ENCODE measurements at regions not wholly inside any gene's neighbourhood (a gene's known extent, or its start where the extent isn't known, plus 50 kb on each side); places are given as distances from the start of the nearest gene placed in this dataset.

GRCh38 chr2:60170272-60170671, 383.2 kb downstream of the BCL11A start:
- Histone ChIP-seq H3K9me3 (ENCODE audit: control insufficient read depth in 2 of 2, insufficient read depth in 1 of 2, low read depth in 1 of 2, low read length in 1 of 2) (no peaks in the 10 kb centered on the region), H3K4me1 (ENCODE audit: control insufficient read depth in 2 of 2, insufficient read depth in 2 of 2, low read length in 1 of 2) (no peaks in the 10 kb centered on the region), H3K4me3 (ENCODE audit: low read depth in 1 of 2, low read length in 2 of 2) (no peak overlapping the region), H3K27ac (ENCODE audit: low read depth in 2 of 2, low read length in 1 of 2) (no peak overlapping the region), H3K36me3 (ENCODE audit: control insufficient read depth in 2 of 2, insufficient read depth in 2 of 2, low read length in 1 of 2) (no peaks in the 10 kb centered on the region), H3K27me3 (ENCODE audit: control insufficient read depth in 1 of 2, insufficient read depth in 2 of 2, low read length in 2 of 2) (no peaks in the 10 kb centered on the region)
- WGBS, 2 donors = 85 to 90% methylated on average over 3 of the region's 3 CpGs

DNA sequence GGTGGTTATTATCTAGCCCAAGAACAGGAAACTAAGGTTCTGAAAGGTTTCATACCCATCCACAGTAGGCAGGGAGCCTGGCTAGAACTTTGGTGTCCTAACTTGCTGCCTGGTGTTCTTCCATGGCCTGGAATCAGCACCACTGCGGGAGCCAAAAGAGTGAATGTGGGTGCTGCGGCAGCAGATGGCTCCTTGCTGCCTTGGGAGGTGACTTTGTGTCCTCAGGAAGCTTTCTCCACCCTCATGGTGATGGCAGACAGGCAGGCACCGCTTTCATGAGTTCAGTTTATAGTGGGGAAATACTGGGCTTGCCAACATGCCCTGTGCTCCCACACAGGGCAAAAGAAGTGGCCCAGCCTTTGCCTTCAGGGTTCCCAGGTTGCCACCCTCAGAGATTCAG, 385.2 kb downstream of the BCL11A start:
- no peak overlapping the region for H3K27ac ChIP-seq (ENCODE audit: low read depth in 2 of 2, low read length in 1 of 2)
- 83 to 88% methylated on average over 3 of the region's 3 CpGs for WGBS, 2 donors
- no peaks in the 10 kb centered on the region for H3K4me1 ChIP-seq (ENCODE audit: control insufficient read depth in 2 of 2, insufficient read depth in 2 of 2, low read length in 1 of 2)

DNA sequence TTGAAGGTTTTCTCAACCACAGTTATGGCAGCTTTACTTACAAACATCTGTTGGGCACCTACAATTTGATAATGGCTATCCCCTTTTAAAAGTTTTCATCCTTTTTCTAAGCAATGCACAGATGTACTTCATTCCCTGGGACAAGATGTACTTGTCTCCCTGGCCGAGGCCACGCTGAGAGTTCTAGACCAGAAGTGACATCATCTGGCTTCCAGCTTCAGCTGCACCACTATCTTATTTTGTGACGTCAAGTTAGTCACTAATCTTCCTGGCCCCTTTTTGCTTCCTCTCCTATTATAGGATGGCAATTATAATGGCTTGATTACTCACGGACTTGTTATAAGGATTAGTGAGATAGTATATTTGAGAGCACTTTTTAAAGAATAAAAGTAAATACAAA, 386.4 kb downstream of the BCL11A start:
- Histone ChIP-seq H3K27ac (ENCODE audit: low read depth in 2 of 2, low read length in 1 of 2) (no peak overlapping the region), H3K27me3 (ENCODE audit: control insufficient read depth in 1 of 2, insufficient read depth in 2 of 2, low read length in 2 of 2) (no peaks in the 10 kb centered on the region), H3K4me3 (ENCODE audit: low read depth in 1 of 2, low read length in 2 of 2) (no peak overlapping the region), H3K36me3 (ENCODE audit: control insufficient read depth in 2 of 2, insufficient read depth in 2 of 2, low read length in 1 of 2) (no peaks in the 10 kb centered on the region), H3K4me1 (ENCODE audit: control insufficient read depth in 2 of 2, insufficient read depth in 2 of 2, low read length in 1 of 2) (no peaks in the 10 kb centered on the region), H3K9me3 (ENCODE audit: control insufficient read depth in 2 of 2, insufficient read depth in 1 of 2, low read depth in 1 of 2, low read length in 1 of 2) (no peaks in the 10 kb centered on the region)
- 84% methylated on average over 4 of the region's 4 CpGs for WGBS, 2 donors

More for the DNA sequence above, 385.2 kb downstream of the BCL11A start:
- Histone ChIP-seq H3K4me3 (ENCODE audit: low read depth in 1 of 2, low read length in 2 of 2) (no peak overlapping the region), H3K27me3 (ENCODE audit: control insufficient read depth in 1 of 2, insufficient read depth in 2 of 2, low read length in 2 of 2) (no peaks in the 10 kb centered on the region), H3K9me3 (ENCODE audit: control insufficient read depth in 2 of 2, insufficient read depth in 1 of 2, low read depth in 1 of 2, low read length in 1 of 2) (no peaks in the 10 kb centered on the region), H3K36me3 (ENCODE audit: control insufficient read depth in 2 of 2, insufficient read depth in 2 of 2, low read length in 1 of 2) (no peaks in the 10 kb centered on the region)

GRCh38 chr2:60163691-60164090, 389.8 kb downstream of the BCL11A start:
- H3K4me3 ChIP-seq (ENCODE audit: low read depth in 1 of 2, low read length in 2 of 2) = no peak overlapping the region
- H3K36me3 ChIP-seq (ENCODE audit: control insufficient read depth in 2 of 2, insufficient read depth in 2 of 2, low read length in 1 of 2) = no peaks in the 10 kb centered on the region
- no peaks in the 10 kb centered on the region for H3K4me1 ChIP-seq (ENCODE audit: control insufficient read depth in 2 of 2, insufficient read depth in 2 of 2, low read length in 1 of 2)
- no peaks in the 10 kb centered on the region for H3K9me3 ChIP-seq (ENCODE audit: control insufficient read depth in 2 of 2, insufficient read depth in 1 of 2, low read depth in 1 of 2, low read length in 1 of 2)
- WGBS, 2 donors = 87 to 88% methylated on average over 7 of the region's 7 CpGs
- no peak overlapping the region for H3K27ac ChIP-seq (ENCODE audit: low read depth in 2 of 2, low read length in 1 of 2)
- no peaks in the 10 kb centered on the region for H3K27me3 ChIP-seq (ENCODE audit: control insufficient read depth in 1 of 2, insufficient read depth in 2 of 2, low read length in 2 of 2)

GRCh38 chr2:60159519-60159918, 393.9 kb downstream of the BCL11A start:
- WGBS, 2 donors = 42 to 60% methylated on average over 2 of the region's 2 CpGs
- no peaks in the 10 kb centered on the region for H3K36me3 ChIP-seq (ENCODE audit: control insufficient read depth in 2 of 2, insufficient read depth in 2 of 2, low read length in 1 of 2)
- H3K27me3 ChIP-seq (ENCODE audit: control insufficient read depth in 1 of 2, insufficient read depth in 2 of 2, low read length in 2 of 2) = no peaks in the 10 kb centered on the region
- H3K9me3 ChIP-seq (ENCODE audit: control insufficient read depth in 2 of 2, insufficient read depth in 1 of 2, low read depth in 1 of 2, low read length in 1 of 2) = no peaks in the 10 kb centered on the region
- no peak overlapping the region for H3K27ac ChIP-seq (ENCODE audit: low read depth in 2 of 2, low read length in 1 of 2)
- no peaks in the 10 kb centered on the region for H3K4me1 ChIP-seq (ENCODE audit: control insufficient read depth in 2 of 2, insufficient read depth in 2 of 2, low read length in 1 of 2)
- H3K4me3 ChIP-seq (ENCODE audit: low read depth in 1 of 2, low read length in 2 of 2) = no peak overlapping the region

DNA sequence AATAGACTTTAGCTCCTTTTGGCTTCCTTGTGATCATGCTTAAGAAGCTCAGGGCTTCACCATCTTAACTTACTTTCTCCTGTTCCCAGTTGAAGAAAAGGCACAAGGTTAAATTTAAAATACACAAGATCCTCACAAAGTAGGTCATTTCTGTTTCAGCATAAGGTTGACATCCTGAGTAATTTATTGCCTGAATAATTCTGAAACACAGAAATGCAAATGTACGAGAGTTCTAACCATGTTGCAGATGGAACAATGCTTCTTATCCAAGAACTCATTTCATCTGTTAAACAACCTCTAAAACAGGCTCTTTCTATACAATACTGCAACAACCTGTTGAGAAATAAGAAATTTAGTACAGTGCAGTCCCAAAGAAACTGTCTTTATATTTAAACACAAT, 395.2 kb downstream of the BCL11A start:
- Histone ChIP-seq H3K36me3 (ENCODE audit: control insufficient read depth in 2 of 2, insufficient read depth in 2 of 2, low read length in 1 of 2) (no peaks in the 10 kb centered on the region), H3K4me3 (ENCODE audit: low read depth in 1 of 2, low read length in 2 of 2) (no peak overlapping the region), H3K9me3 (ENCODE audit: control insufficient read depth in 2 of 2, insufficient read depth in 1 of 2, low read depth in 1 of 2, low read length in 1 of 2) (no peaks in the 10 kb centered on the region), H3K27ac (ENCODE audit: low read depth in 2 of 2, low read length in 1 of 2) (no peak overlapping the region), H3K27me3 (ENCODE audit: control insufficient read depth in 1 of 2, insufficient read depth in 2 of 2, low read length in 2 of 2) (no peaks in the 10 kb centered on the region), H3K4me1 (ENCODE audit: control insufficient read depth in 2 of 2, insufficient read depth in 2 of 2, low read length in 1 of 2) (no peaks in the 10 kb centered on the region)
- WGBS, 2 donors = 81 to 87% methylated on average over 1 of the region's 1 CpG

GRCh38 chr2:60157283-60157682, 396.2 kb downstream of the BCL11A start:
- Histone ChIP-seq H3K36me3 (ENCODE audit: control insufficient read depth in 2 of 2, insufficient read depth in 2 of 2, low read length in 1 of 2) (no peaks in the 10 kb centered on the region), H3K27me3 (ENCODE audit: control insufficient read depth in 1 of 2, insufficient read depth in 2 of 2, low read length in 2 of 2) (no peaks in the 10 kb centered on the region), H3K4me3 (ENCODE audit: low read depth in 1 of 2, low read length in 2 of 2) (no peak overlapping the region), H3K27ac (ENCODE audit: low read depth in 2 of 2, low read length in 1 of 2) (no peak overlapping the region), H3K9me3 (ENCODE audit: control insufficient read depth in 2 of 2, insufficient read depth in 1 of 2, low read depth in 1 of 2, low read length in 1 of 2) (no peaks in the 10 kb centered on the region), H3K4me1 (ENCODE audit: control insufficient read depth in 2 of 2, insufficient read depth in 2 of 2, low read length in 1 of 2) (no peaks in the 10 kb centered on the region)
- 80 to 83% methylated on average over 1 of the region's 1 CpG for WGBS, 2 donors

DNA sequence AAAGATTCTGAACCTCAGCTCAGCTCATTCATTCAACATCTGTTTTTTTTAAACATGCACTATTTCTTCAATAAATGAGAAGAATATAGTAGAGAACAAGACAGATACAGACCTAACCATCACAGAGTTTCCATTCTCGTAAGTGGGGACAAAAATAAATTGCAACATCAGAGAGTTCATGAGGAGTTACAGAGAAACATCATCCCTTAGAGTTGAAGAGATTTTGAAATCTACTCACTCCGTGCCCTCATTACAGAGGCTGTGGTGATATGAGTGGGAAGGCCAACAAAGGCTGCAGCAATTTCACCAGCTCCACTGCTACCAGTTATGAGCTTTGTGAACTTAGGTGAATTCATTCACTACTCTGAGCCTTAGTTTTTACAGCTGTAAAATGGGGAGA, 399.3 kb downstream of the BCL11A start:
- H3K9me3 ChIP-seq (ENCODE audit: control insufficient read depth in 2 of 2, insufficient read depth in 1 of 2, low read depth in 1 of 2, low read length in 1 of 2) = no peaks in the 10 kb centered on the region
- H3K4me1 ChIP-seq (ENCODE audit: control insufficient read depth in 2 of 2, insufficient read depth in 2 of 2, low read length in 1 of 2) = no peaks in the 10 kb centered on the region
- H3K36me3 ChIP-seq (ENCODE audit: control insufficient read depth in 2 of 2, insufficient read depth in 2 of 2, low read length in 1 of 2) = no peaks in the 10 kb centered on the region
- H3K27ac ChIP-seq (ENCODE audit: low read depth in 2 of 2, low read length in 1 of 2) = no peak overlapping the region
- 81 to 88% methylated on average over 2 of the region's 2 CpGs for WGBS, 2 donors
- H3K27me3 ChIP-seq (ENCODE audit: control insufficient read depth in 1 of 2, insufficient read depth in 2 of 2, low read length in 2 of 2) = no peaks in the 10 kb centered on the region
- H3K4me3 ChIP-seq (ENCODE audit: low read depth in 1 of 2, low read length in 2 of 2) = no peak overlapping the region

DNA sequence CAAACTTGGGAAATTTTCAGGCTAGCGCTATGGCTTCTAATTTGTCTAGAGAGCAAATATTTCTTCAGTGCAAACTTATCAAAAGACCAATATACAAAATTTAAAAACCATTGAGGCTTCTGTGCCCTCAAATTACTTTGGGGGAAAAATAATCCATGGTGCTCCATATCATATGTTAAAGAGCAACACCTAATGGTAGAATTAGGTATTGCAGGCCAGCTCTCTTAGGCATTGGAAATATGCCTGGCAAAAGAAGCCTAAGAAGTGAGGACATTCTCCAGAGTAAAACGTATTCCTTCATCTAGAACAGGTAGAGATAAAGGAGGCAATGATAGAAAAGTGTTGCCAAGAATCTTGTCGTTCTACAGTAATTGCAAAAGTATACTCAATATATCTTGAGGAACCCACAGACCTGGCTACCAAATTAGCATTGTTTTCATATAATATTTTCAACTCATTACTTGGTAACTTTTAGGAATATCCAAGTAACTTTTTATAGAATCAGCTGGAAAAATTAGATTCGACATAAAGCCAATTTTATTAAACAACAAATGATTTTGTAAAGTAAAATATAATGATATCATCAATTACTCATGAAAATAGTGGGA, 401.1 kb downstream of the BCL11A start:
- no peaks in the 10 kb centered on the region for H3K36me3 ChIP-seq (ENCODE audit: control insufficient read depth in 2 of 2, insufficient read depth in 2 of 2, low read length in 1 of 2)
- H3K4me3 ChIP-seq (ENCODE audit: low read depth in 1 of 2, low read length in 2 of 2) = no peak overlapping the region
- H3K27me3 ChIP-seq (ENCODE audit: control insufficient read depth in 1 of 2, insufficient read depth in 2 of 2, low read length in 2 of 2) = no peaks in the 10 kb centered on the region
- 73 to 77% methylated on average over 4 of the region's 4 CpGs for WGBS, 2 donors
- H3K9me3 ChIP-seq (ENCODE audit: control insufficient read depth in 2 of 2, insufficient read depth in 1 of 2, low read depth in 1 of 2, low read length in 1 of 2) = no peaks in the 10 kb centered on the region
- H3K27ac ChIP-seq (ENCODE audit: low read depth in 2 of 2, low read length in 1 of 2) = no peak overlapping the region
- H3K4me1 ChIP-seq (ENCODE audit: control insufficient read depth in 2 of 2, insufficient read depth in 2 of 2, low read length in 1 of 2) = no peaks in the 10 kb centered on the region

DNA sequence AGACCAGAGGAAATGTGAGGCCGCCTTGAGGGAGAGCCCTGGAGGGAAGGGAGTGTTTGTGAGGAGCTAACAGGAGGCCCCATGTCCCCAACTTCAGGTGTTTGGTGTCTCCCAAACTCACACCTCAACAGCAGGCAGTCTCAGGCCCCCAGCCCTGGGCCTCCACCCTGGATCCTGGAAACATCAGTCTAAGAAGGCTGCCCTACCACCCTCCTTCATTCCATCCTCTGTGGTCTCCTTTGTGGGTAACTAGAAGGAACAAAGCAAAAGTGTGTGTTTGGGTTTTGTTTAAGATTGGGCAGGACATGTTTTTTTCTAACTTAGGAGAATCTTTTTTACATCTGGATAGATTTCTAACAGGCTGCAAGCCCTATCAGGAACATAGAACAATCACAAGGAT, 404.3 kb downstream of the BCL11A start:
- Histone ChIP-seq H3K4me1 (ENCODE audit: control insufficient read depth in 2 of 2, insufficient read depth in 2 of 2, low read length in 1 of 2) (no peaks in the 10 kb centered on the region), H3K4me3 (ENCODE audit: low read depth in 1 of 2, low read length in 2 of 2) (no peak overlapping the region), H3K27me3 (ENCODE audit: control insufficient read depth in 1 of 2, insufficient read depth in 2 of 2, low read length in 2 of 2) (no peaks in the 10 kb centered on the region), H3K9me3 (ENCODE audit: control insufficient read depth in 2 of 2, insufficient read depth in 1 of 2, low read depth in 1 of 2, low read length in 1 of 2) (no peaks in the 10 kb centered on the region), H3K36me3 (ENCODE audit: control insufficient read depth in 2 of 2, insufficient read depth in 2 of 2, low read length in 1 of 2) (no peaks in the 10 kb centered on the region), H3K27ac (ENCODE audit: low read depth in 2 of 2, low read length in 1 of 2) (no peak overlapping the region)
- 91% methylated on average over 1 of the region's 1 CpG for WGBS, 2 donors
